ENCODE measurements at regions not wholly inside any gene's neighbourhood (a gene's known extent, or its start where the extent isn't known, plus 50 kb on each side); places are given as distances from the start of the nearest gene placed in this dataset.
A peak's percentile ranks its signal among the peaks of the same experiment; 100 is the strongest.
"Not testable (repeated sequence)": the region's sequence is repeated elsewhere in the genome, so short reads cannot be mapped to it uniquely, and the experiment has no call there.

DNA sequence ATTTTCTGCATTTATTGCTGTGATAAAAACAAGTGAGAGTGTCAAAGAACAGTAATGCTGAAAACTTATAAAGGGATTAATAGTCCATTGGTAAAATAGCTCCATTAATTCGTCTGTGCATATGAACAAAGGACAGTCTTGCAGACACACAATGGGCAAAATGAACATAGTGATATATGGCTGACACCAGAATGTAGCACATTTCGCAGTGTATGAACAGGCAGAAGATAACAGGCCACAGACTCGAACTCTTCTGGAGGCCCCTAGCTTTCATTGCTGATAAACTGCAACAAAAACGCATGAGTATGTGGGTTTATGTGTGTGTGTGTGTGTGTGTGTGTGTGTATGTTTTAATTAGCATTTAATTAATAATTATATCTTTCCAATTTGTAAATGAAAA lies 354.8 kb downstream of the TAF11L14 start:
- peak in 1 of 3 experiments; percentile 73 for DNase-seq

DNA sequence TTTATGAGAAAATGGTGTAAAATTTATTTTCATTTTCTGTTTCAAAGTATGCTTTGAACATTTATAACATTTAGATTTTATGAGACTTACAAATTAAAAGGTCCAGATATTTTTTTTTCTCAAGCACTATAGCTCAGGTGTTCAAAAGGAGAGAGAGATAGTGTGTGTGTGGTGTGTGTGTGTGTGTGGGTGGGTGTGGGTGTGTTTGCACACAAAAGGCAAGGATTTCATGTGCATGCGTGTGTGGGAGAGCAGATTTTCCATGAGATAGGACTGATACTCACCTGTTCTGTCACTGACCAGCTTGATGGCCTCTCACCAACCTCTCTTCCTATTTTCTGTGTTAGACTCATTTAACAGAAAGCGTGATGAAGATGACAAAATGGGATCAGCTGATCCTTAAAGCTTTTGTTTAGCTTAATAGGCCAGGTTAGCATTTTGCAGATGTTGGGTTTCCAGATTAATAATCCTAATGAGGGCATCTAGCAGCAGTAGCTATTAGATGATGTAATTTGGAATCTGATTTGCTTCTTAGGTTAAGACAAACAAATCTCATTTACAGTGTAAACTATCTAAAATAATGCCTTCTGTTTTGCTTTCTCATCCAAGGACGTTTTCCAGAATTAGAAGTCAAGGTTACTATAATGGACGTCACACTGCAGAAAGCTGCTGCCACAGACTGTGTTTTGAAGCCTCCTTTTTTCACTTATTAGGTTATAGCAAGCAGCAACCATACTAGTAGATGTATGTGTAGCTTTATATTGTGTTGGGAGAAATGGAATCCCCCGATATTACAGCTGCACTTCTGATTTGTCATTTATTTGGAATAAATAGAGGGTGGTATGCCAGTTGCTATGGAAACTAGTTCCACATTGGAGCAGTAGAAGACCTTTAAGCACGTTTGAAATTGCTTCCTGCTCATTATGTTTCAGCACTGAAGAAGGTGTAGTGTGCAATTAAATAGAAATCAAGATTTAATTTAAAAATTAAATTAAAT lies 355.6 kb downstream of the TAF11L14 start:
- peak in 2 of 3 experiments; percentile 74 to 92 for DNase-seq

DNA sequence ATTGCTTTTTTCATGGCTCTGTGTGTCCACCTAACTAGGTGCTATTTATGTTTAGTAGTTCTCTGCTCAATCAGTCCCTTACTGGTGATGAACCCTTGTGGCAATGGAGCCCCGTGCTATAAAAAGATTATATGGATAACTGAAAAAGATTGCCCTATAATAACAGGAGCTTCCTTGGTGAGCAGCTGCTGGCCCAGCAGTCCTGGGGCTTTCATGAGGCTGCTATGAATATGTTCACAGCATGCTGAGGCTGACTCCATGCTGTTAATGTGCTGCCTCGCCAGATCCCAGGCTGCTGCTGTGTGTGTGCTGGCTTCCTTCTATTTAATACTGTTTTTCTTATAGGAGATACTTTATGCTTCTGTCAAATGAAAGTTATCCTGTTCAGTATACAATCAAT lies 357.5 kb downstream of the TAF11L14 start:
- DNase-seq = peak in 2 of 3 experiments; percentile 76 to 93

- peak in 2 of 3 experiments; percentile 30 to 77 for DNase-seq
Observed at GRCh38 chr5:17992291-17992690, 358.0 kb downstream of the TAF11L14 start.

DNA sequence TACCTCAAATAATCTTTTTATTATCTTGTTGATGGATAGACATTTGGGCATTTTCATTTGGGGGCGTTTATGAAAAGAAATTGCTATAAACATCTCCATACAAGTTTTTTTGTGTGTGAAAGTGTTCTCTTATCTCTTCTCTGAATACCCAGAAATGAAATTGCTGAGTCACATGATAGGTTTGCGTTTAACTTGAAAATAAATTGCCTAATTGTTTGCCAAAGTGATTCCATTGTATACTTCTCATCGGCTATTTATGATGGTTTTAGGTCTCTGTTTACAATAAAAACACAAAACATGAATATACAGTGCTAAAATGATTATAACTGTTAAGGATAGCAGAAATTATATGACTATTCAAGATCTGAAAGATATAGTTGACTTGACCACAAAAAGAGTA lies 361.7 kb downstream of the TAF11L14 start:
- DNase-seq = peak in 1 of 3 experiments; percentile 12

DNA sequence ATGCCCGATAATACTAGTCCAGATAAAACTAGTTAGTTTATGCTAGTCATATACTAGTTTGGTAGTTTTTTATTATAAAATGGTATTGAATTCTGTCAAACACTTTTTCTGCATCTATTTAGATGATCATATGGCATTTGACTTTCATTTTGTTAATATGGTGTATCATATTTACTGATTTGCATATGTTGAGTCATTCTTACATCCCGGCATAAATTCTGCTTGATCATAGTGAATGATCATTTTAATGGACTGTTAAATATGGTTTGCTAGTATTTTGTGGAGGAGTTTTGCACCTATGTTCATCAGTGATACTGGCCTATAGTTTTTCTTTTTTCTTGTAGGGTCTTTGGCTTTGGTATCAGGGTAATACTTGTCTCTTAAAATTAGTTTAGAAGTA lies 365.6 kb downstream of the TAF11L14 start:
- DNase-seq = no peak

- no peak for DNase-seq
Observed at GRCh38 chr5:18000744-18001143, 366.5 kb downstream of the TAF11L14 start.

- DNase-seq = no peak
Observed at GRCh38 chr5:18003312-18003711, 369.1 kb downstream of the TAF11L14 start.

DNA sequence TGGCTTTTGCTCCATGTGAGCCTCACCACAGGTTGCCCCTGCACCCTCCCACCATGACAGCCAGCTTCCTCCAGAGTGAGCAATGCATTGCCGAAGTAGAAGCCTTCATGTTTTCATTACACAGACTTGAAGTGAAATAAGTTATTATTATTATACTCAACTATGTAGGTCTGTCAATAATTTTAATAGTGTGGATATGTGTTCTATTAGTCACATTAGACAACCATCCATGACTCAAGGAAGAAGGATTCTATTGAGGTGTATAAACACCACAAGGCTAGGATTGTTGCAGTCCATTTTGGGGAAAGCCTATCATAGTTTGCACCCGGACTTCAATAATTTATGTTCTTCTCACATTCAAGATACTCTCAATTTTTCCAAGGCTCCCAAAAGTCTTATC lies 369.5 kb downstream of the TAF11L14 start:
- DNase-seq = no peak

- DNase-seq = not testable (repeated sequence)
Observed at GRCh38 chr5:18006235-18006634, 372.0 kb downstream of the TAF11L14 start.

DNA sequence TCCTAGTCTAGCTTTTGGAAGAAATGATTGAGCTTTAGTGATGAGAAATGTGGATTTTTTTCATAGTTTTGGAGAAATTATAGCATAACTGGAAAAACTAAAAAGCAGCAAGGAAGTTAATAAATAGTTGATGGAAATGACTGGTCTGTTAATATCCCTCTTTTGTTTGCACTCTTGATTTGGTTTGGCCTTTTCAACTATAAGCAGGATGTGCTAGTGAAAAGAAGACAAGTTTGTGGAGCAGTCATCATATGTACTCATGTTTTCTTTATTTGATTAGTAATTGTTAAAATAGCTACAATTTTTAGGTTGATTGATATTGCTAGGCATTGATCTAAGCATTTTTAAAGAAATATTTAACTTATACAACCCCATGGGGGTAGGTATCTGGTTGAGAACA lies 374.7 kb downstream of the TAF11L14 start:
- DNase-seq = no peak

DNA sequence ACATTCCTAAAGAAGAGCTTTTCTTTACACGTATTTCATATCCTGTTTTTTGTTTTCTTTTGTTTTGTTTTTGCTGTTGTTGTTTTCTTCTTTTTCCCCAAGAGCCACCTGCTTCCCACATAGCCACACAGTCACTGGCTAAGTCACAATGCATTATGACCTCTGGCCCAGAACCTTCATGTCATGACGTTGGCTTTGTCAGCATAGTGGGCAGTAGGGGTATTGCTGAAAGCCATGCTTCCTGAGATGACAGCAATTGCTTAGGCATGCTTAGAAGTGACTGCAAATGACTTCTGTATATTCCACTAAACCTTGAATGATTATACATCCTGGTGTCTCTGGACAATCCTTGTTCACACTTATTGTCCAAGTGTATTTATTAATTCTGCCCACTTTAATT lies 375.8 kb downstream of the TAF11L14 start:
- no peak for DNase-seq

GRCh38 chr5:18018472-18018871 lies 384.2 kb downstream of the TAF11L14 start:
- DNase-seq = no peak

GRCh38 chr5:18023275-18023674 lies 389.0 kb downstream of the TAF11L14 start:
- peak in 1 of 3 experiments; percentile 69 for DNase-seq

DNA sequence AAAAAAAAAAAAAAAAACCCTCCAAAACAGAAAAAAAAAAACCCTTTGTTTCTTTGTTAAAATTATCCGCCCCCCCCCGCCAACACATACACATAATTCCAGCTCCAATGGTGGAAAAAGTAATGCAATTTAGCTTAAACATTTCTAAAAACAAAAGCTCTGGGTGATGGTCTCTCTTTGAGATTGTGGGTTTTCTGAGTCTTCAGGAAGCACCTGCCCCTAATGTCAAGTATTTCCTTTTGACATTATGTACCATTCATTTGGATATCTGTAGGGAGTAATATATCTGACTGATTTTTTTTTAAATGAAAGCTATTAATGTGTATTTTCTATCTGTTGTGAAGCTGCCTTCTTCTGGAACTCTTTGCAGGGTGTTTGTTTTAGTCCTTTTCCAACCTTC lies 389.7 kb downstream of the TAF11L14 start:
- DNase-seq = peak in 2 of 3 experiments; percentile 32 to 85

DNA sequence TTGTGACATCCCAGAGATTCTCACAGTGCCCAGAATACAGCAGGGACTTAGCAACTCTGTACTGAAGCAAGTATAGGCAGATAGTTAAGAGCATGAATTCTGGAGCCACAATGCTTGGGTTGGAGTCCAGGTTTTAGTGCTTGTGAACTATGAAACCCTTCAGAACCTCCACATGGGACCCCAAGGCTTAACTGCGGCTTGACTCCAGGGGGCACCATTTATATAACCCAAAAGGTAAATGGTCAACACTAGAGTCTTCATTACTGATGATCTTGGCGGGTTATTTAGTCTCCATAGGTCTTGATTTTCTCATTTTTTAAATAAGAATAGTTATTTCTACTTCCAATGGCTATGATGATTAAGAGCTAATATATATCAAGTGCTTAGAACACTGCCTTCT lies 390.3 kb downstream of the TAF11L14 start:
- DNase-seq = no peak

- DNase-seq = no peak
Observed at GRCh38 chr5:18027241-18027867, 393.1 kb downstream of the TAF11L14 start.

DNA sequence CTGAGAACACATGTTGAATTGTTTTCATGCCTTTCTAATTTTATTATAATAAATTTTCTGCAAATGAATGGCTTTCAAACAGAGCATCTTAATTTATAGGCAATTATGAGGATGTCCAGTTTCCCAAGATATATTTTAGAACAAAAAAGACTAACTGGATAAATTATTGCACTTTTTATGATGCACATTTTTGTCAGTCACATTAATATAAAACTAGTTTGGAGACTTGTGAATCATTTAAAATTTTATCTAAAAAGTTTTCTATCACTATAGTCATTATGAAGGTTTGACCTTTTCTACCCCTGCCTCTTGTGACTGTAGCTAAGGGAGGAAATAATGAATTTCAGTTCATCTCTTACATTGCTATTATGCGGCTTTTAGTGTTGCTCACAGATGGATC lies 393.8 kb downstream of the TAF11L14 start:
- no peak for DNase-seq

- no peak for DNase-seq
Observed at GRCh38 chr5:18032744-18033143, 398.5 kb downstream of the TAF11L14 start.

DNA sequence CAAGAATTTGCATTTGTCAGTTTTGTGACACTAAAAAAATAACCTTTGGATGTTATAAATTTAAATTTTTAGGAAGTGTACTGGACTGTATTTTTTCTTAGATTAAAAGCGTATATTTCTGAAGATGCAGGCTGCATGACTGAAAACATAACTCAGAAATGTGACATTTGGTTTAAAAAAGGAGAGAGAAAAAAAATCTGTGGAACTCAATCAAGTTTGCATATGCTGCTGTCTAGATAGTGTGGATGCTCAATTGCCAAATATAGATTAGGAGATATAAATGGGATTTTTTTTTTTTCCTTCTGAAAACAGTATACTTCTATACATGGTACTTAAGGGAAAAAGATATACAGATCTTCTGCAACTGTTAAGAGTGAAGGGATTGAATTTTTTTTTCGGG lies 402.3 kb downstream of the TAF11L14 start:
- no peak for DNase-seq

GRCh38 chr5:18037718-18038117 lies 403.5 kb downstream of the TAF11L14 start:
- no peak for DNase-seq

- no peak for DNase-seq
Observed at GRCh38 chr5:18043344-18043743, 409.1 kb downstream of the TAF11L14 start.

DNA sequence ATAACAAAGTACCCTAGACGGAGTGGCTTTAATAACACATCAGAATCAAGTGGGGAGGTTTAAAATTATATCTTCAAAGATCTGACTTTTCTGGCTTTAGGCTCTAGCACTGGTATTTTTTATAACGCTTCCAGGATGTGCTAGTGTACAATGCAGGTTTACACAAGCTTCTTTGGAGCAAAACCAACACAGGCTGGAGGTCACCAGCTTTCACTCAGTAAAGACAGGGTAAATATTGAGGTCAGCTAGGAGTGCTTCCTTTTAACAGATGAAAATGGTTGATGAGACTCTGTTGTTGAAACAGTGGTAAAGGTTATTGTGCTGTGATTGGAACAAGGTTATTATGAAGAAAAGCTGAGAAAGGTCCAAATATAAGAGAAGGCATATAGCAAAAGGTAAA lies 414.2 kb downstream of the TAF11L14 start:
- DNase-seq = peak in 2 of 3 experiments; percentile 28 to 70

GRCh38 chr5:18050345-18050744 lies 416.1 kb downstream of the TAF11L14 start:
- no peak for DNase-seq
